Thoracic aorta (tissue), 2 donors: ENCODE measurements at regions not wholly inside any gene's neighbourhood (a gene's known extent, or its start where the extent isn't known, plus 50 kb on each side); places are given as distances from the start of the nearest gene placed in this dataset.

Source experiments
- ATAC-seq: fragments of 150-250 bp; one replicate; pipeline ENCODE4 v1.8.0; 2017; ENCODE audit warnings: low read depth; ENCODE audit not compliant: insufficient number of reproducible peaks, low FRiP score
- DNase-seq: peaks from one replicate; pipeline ENCODE4 v3.0.0-alpha.2; 2020; ENCODE audit warnings: low spot score
- H3K27ac ChIP-seq, 2 donors: fragments of 200-600 bp; sonication (generic); 1 replicate in 1 of 2; 2 replicates in 1 of 2; pipeline ENCODE4 v1.5.1; 2016; ENCODE audit warnings: mild to moderate bottlenecking in 2 of 2, moderate library complexity in 2 of 2
- H3K27me3 ChIP-seq: fragments of 200-600 bp; sonication (generic); replicated peaks from 2 replicates; pipeline ENCODE4 v1.6.0; 2016; ENCODE audit warnings: mild to moderate bottlenecking; ENCODE audit not compliant: insufficient read depth
- H3K36me3 ChIP-seq: fragments of 200-600 bp; sonication (generic); one replicate; pipeline ENCODE4 v1.5.1; 2016
- H3K4me1 ChIP-seq, 2 donors: fragments of 200-600 bp; sonication (generic); 1 replicate in 1 of 2; 2 replicates in 1 of 2; pipeline versions ENCODE4 v1.5.1 to v1.6.0; 2016; ENCODE audit warnings: low read depth in 2 of 2, mild to moderate bottlenecking in 1 of 2; ENCODE audit not compliant: control insufficient read depth in 1 of 2
- H3K4me3 ChIP-seq: fragments of 200-600 bp; sonication (generic); 2 replicates; pipeline ENCODE4 v1.5.1; 2016; ENCODE audit warnings: mild to moderate bottlenecking
- H3K9me3 ChIP-seq: fragments of 200-600 bp; sonication (generic); 2 replicates; pipeline ENCODE4 v1.5.1; 2016
- CTCF ChIP-seq: fragments of 200-600 bp; sonication (generic); IDR thresholded peaks from one replicate; pipeline ENCODE4 v1.5.1; 2019; ENCODE audit warnings: antibody characterized with exemption

- Histone ChIP-seq H3K9me3 (no peaks in the 10 kb centered on the region), H3K4me1 (peaks cover 0 to 3% of the 10 kb centered on the region in 2 donors), H3K4me3 (no peak overlapping the region), H3K27me3 (no peaks in the 10 kb centered on the region), H3K36me3 (no peaks in the 10 kb centered on the region), H3K27ac (no peak overlapping the region)
- TF ChIP-seq CTCF, result no peak
- ATAC-seq (no peak), DNase-seq (no peak)
Observed at GRCh38 chr11:43545610-43546009, 134.9 kb upstream of the HSD17B12 start.

GRCh38 chr11:43546561-43547429 lies 133.7 kb upstream of the HSD17B12 start:
- Histone ChIP-seq H3K27ac (no peak overlapping the region), H3K36me3 (no peaks in the 10 kb centered on the region), H3K4me3 (no peak overlapping the region), H3K4me1 (peaks cover 0 to 3% of the 10 kb centered on the region in 2 donors), H3K27me3 (no peaks in the 10 kb centered on the region), H3K9me3 (no peaks in the 10 kb centered on the region)
- TF ChIP-seq CTCF, result no peak
- no peak for DNase-seq
- no peak for ATAC-seq

- H3K27me3 ChIP-seq, result no peaks in the 10 kb centered on the region
- TF ChIP-seq CTCF, result no peak
- peaks cover 0 to 3% of the 10 kb centered on the region in 2 donors for H3K4me1 ChIP-seq
- no peak overlapping the region for H3K27ac ChIP-seq
- no peak for DNase-seq
- peak overlapping the region; percentile 41 for H3K4me3 ChIP-seq
- H3K36me3 ChIP-seq, result no peaks in the 10 kb centered on the region
- ATAC-seq, result no peak
- no peaks in the 10 kb centered on the region for H3K9me3 ChIP-seq
Observed at GRCh38 chr11:43547430-43547831, 133.1 kb upstream of the HSD17B12 start.

GRCh38 chr11:43547889-43548381 lies 132.6 kb upstream of the HSD17B12 start:
- no peak for DNase-seq
- Histone ChIP-seq H3K4me3 (peak overlapping the region; percentile 41), H3K9me3 (no peaks in the 10 kb centered on the region), H3K36me3 (no peaks in the 10 kb centered on the region), H3K27ac (no peak overlapping the region), H3K27me3 (no peaks in the 10 kb centered on the region), H3K4me1 (peaks cover 0 to 3% of the 10 kb centered on the region in 2 donors)
- TF ChIP-seq CTCF, result no peak
- ATAC-seq, result no peak

- no peak for TF ChIP-seq CTCF
- H3K4me1 ChIP-seq, result peaks cover 0 to 3% of the 10 kb centered on the region in 2 donors
- no peaks in the 10 kb centered on the region for H3K36me3 ChIP-seq
- DNase-seq, result no peak
- H3K27me3 ChIP-seq, result no peaks in the 10 kb centered on the region
- H3K4me3 ChIP-seq, result no peak overlapping the region
- no peak for ATAC-seq
- no peaks in the 10 kb centered on the region for H3K9me3 ChIP-seq
- no peak overlapping the region for H3K27ac ChIP-seq
Observed at GRCh38 chr11:43548916-43549315, 131.6 kb upstream of the HSD17B12 start.
